ENCODE measurements at regions not wholly inside any gene's neighbourhood (a gene's known extent, or its start where the extent isn't known, plus 50 kb on each side); places are given as distances from the start of the nearest gene placed in this dataset.
"Not testable (repeated sequence)": the region's sequence is repeated elsewhere in the genome, so short reads cannot be mapped to it uniquely, and the experiment has no call there.

DNA sequence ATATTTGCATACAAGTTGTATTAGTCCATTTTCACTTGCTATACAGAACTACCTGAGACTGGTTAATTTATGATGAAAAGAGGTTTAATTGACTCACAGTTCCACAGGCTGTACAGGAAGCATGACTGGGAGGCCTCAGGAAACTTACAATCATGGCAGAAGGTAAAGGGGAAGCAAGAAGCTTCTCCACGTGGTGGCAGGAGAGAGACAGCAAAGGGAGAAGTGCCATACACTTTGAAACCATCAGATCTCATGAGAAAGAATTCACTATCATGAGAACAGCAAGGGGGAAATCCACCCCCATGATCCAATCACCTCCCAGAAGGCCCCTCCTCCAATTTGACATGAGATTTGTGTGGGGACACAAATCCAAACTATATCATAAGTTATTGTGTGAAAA is 506.7 kb upstream of the DPH6 start:
- peak; percentile 13 for DNase-seq
- H3K9me3 ChIP-seq (ENCODE audit: control insufficient read depth, insufficient read depth, low read length); H3K4ac ChIP-seq (ENCODE audit: low read depth, low read length); H3K27ac ChIP-seq (ENCODE audit: insufficient read depth, low read length); H2BK5ac ChIP-seq (ENCODE audit: low read depth, low read length, poor library complexity, severe bottlenecking); BruUV-seq (replicated peaks); H3K4me3 ChIP-seq (ENCODE audit: insufficient read depth, low read depth, low read length); H3K4me2 ChIP-seq (ENCODE audit: low read depth, low read length); H2BK120ac ChIP-seq (ENCODE audit: low read depth, low read length); H2AK9ac ChIP-seq (replicated peaks; ENCODE audit: low read depth, low read length, poor library complexity); H4K91ac ChIP-seq (ENCODE audit: insufficient read depth, low read depth, low read length); H3K9me1 ChIP-seq (ENCODE audit: insufficient read depth, low read length); H3K14ac ChIP-seq (replicated peaks; ENCODE audit: low read depth, low read length); H3K27me3 ChIP-seq (ENCODE audit: control insufficient read depth, insufficient read depth, low read length); H3K23ac ChIP-seq (ENCODE audit: low read depth, low read length); H2AK5ac ChIP-seq (ENCODE audit: low read depth, low read length); ATAC-seq (ENCODE audit: low read depth); H2BK20ac ChIP-seq (ENCODE audit: low read depth, low read length); H4K5ac ChIP-seq (ENCODE audit: low read depth, low read length); H3K4me1 ChIP-seq (ENCODE audit: control insufficient read depth, insufficient read depth, low read length); intact Hi-C loops (cut with micrococcal nuclease); H2BK15ac ChIP-seq (ENCODE audit: low read depth, low read length); H4K8ac ChIP-seq (ENCODE audit: low read depth in 2 of 2, low read length in 2 of 2); H4K20me1 ChIP-seq (ENCODE audit: insufficient read depth, low read length); H3K79me1 ChIP-seq (ENCODE audit: low read depth in 1 of 2, low read length in 2 of 2); H3K18ac ChIP-seq (ENCODE audit: low read depth, low read length); in situ Hi-C loops (cut with MboI; ENCODE audit: low sequenced_read_pairs); dilution Hi-C loops (cut with HindIII; ENCODE audit: low sequenced_read_pairs, unreplicated experiment); CTCF ChIA-PET; H3K36me3 ChIP-seq (ENCODE audit: control insufficient read depth, insufficient read depth, low read length); H2AFZ ChIP-seq (replicated peaks; ENCODE audit: low read length, poor library complexity); H3K9ac ChIP-seq (ENCODE audit: low read depth, low read length); POLR2A ChIA-PET (ENCODE audit: unreplicated experiment); H3K56ac ChIP-seq (ENCODE audit: extremely low read depth, insufficient read depth, low read length): not testable (repeated sequence)
- TF ChIP-seq, protein P1, sequence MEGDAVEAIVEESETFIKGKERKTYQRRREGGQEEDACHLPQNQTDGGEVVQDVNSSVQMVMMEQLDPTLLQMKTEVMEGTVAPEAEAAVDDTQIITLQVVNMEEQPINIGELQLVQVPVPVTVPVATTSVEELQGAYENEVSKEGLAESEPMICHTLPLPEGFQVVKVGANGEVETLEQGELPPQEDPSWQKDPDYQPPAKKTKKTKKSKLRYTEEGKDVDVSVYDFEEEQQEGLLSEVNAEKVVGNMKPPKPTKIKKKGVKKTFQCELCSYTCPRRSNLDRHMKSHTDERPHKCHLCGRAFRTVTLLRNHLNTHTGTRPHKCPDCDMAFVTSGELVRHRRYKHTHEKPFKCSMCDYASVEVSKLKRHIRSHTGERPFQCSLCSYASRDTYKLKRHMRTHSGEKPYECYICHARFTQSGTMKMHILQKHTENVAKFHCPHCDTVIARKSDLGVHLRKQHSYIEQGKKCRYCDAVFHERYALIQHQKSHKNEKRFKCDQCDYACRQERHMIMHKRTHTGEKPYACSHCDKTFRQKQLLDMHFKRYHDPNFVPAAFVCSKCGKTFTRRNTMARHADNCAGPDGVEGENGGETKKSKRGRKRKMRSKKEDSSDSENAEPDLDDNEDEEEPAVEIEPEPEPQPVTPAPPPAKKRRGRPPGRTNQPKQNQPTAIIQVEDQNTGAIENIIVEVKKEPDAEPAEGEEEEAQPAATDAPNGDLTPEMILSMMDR (conservative IDR thresholded peaks at IDR 0.05; ENCODE audit: low read depth, low read length), result peak; percentile 22; the same call in 1 of the 2 replicates
- peak; percentile 35; the same call in 1 of the 2 replicates for TF ChIP-seq RAD21 (IDR thresholded peaks at IDR 0.05; ENCODE audit: low read length)
- WGBS, 2 experiments (ENCODE audit: extremely low coverage in 2 of 2, insufficient read length in 1 of 2), result no CpG with 5 or more reads among the region's 1 CpG

All from IMR-90 (cell line).